ENCODE measurements at regions not wholly inside any gene's neighbourhood (a gene's known extent, or its start where the extent isn't known, plus 50 kb on each side); places are given as distances from the start of the nearest gene placed in this dataset.

DNA sequence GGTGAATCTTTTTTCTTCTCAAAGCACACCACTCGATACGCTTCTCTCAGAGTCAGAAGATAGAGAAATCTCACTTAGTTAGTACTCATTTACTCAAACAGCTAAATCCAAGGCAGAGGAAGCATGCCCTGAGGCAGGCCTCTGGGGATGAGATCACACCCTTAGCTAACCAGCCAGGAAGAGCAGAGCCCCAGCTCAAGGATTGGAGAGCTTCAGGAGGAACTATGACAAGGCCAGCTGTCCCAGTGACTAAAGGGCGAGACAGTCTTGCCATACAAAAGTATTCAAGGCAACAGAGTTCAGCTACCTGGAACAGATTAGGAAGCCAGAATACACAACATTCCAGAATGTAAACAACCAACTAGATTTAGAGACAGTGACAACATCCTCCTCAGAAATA is 197.7 kb upstream of the CCDC196 start:
- Histone ChIP-seq H3K9me3 (no peaks in the 10 kb centered on the region), H3K36me3 (no peaks in the 10 kb centered on the region), H3K27me3 (no peaks in the 10 kb centered on the region), H3K4me3 (no peak overlapping the region), H3K27ac (no peak overlapping the region), H3K4me1 (no peaks in the 10 kb centered on the region)
- TF ChIP-seq, protein P1, sequence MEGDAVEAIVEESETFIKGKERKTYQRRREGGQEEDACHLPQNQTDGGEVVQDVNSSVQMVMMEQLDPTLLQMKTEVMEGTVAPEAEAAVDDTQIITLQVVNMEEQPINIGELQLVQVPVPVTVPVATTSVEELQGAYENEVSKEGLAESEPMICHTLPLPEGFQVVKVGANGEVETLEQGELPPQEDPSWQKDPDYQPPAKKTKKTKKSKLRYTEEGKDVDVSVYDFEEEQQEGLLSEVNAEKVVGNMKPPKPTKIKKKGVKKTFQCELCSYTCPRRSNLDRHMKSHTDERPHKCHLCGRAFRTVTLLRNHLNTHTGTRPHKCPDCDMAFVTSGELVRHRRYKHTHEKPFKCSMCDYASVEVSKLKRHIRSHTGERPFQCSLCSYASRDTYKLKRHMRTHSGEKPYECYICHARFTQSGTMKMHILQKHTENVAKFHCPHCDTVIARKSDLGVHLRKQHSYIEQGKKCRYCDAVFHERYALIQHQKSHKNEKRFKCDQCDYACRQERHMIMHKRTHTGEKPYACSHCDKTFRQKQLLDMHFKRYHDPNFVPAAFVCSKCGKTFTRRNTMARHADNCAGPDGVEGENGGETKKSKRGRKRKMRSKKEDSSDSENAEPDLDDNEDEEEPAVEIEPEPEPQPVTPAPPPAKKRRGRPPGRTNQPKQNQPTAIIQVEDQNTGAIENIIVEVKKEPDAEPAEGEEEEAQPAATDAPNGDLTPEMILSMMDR (IDR thresholded peaks at IDR 0.05): no peak
- TF ChIP-seq POLR2A (IDR thresholded peaks at IDR 0.05): no peak
- DNase-seq: no peak
- intact Hi-C loops (cut with DNase I; ENCODE audit: low total_unique reads): no loop called here

DNA sequence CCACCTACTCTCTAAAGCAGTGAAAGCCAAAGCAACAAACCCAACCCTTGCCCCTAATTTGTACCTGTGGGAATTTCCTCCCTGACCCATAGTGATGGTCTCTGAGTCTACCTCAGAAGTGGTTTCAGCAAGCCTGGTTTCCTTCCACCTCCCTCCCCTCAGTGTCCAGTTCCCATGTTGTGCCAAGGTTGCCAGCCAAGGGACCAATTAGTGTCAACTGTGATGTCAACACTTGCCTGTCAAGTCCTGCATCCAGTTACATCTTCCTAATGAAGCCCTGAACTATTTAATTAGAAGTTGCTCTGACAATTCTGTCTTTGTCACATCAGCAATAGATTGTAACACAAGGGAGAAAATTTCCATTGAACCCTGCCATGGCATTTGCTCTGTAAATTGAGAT is 194.4 kb upstream of the CCDC196 start:
- no peaks in the 10 kb centered on the region for H3K9me3 ChIP-seq
- no peaks in the 10 kb centered on the region for H3K4me1 ChIP-seq
- no peak for DNase-seq
- H3K36me3 ChIP-seq: no peaks in the 10 kb centered on the region
- no peak overlapping the region for H3K27ac ChIP-seq
- H3K4me3 ChIP-seq: no peak overlapping the region
- no peak for TF ChIP-seq POLR2A (IDR thresholded peaks at IDR 0.05)
- no peaks in the 10 kb centered on the region for H3K27me3 ChIP-seq
- intact Hi-C loops (cut with DNase I; ENCODE audit: low total_unique reads): no loop called here

DNA sequence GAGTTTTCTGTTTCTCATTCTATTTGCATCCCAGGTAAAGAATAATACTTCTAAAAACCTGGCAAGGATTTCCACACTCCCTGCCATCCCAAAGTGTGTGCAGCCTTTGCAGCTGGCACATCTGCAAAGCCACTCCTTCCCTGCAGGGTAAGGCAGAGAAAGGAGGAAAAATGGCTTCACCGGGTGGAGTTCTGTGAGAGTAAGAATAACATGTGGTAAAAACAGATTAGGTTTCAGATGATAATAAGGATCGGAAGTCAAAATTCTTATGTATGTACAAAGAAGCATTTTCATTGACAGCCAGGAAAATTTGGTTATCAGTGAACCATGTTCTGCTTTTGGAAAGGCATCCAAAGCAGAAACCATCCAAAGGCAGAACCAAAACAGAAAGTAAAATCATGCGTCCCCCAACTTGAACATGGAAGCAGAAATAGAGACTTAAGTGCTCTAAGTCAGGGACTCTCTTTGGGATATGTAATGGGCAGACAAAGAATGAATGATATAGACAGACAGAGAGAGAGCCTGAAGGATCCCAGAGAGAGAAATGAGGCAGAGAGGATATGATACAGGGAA is 192.6 kb upstream of the CCDC196 start:
- no peak for TF ChIP-seq POLR2A (IDR thresholded peaks at IDR 0.05)
- TF ChIP-seq, protein P1 (IDR thresholded peaks at IDR 0.05): no peak
- no peak overlapping the region for H3K4me3 ChIP-seq

DNA sequence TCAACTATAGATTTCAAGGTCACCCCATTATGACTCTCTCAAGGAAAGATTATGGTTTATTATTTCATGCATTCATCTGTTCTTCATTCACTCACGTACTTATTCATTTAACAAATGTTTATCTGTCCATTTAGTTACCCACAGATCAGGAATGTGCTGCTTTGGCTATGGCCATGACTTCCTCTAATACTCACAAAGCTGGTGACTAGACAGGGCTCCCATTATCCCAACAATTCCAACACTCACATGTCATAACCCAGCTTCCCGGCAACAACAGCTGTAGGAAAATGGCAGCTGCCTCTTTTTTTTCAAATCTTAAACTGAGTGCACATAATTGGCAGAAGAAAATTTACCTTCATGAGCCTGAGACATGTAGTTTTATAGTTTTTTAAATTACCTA is 190.8 kb upstream of the CCDC196 start:
- H3K27me3 ChIP-seq: no peaks in the 10 kb centered on the region
- TF ChIP-seq, protein P1 (IDR thresholded peaks at IDR 0.05): no peak
- no peak for TF ChIP-seq POLR2A (IDR thresholded peaks at IDR 0.05)
- no peaks in the 10 kb centered on the region for H3K36me3 ChIP-seq
- intact Hi-C loops (cut with DNase I; ENCODE audit: low total_unique reads): no loop called here
- no peak overlapping the region for H3K4me3 ChIP-seq
- no peak overlapping the region for H3K27ac ChIP-seq
- H3K9me3 ChIP-seq: no peaks in the 10 kb centered on the region
- DNase-seq: no peak
- H3K4me1 ChIP-seq: no peaks in the 10 kb centered on the region

More for the DNA sequence above, 192.6 kb upstream of the CCDC196 start:
- no peaks in the 10 kb centered on the region for H3K4me1 ChIP-seq
- no peaks in the 10 kb centered on the region for H3K9me3 ChIP-seq
- peak overlapping the region in 1 of 2 donors; percentile 24 for H3K27ac ChIP-seq
- intact Hi-C loops (cut with DNase I; ENCODE audit: low total_unique reads): no loop called here
- DNase-seq: no peak
- H3K36me3 ChIP-seq: no peaks in the 10 kb centered on the region
- no peaks in the 10 kb centered on the region for H3K27me3 ChIP-seq

DNA sequence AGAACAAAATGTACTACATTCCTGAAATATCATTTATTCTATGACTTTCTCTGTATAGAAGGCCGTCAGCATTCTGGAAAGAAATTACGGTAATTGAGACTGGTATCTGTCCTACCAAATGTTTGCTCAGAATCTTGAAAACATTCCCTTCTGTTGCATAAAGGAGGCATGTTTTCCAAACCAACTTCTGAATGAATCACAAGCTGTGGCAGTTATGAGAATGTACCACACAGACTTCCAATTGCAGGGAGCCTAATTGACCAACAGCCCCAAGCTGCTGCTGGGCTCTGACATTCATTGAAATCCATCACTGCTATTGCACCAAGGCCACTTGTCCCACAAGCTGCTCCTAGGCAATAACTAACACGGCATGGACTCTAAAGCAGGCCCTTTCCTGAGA is 185.3 kb upstream of the CCDC196 start:
- H3K27ac ChIP-seq: no peak overlapping the region
- no peak for DNase-seq
- H3K27me3 ChIP-seq: no peaks in the 10 kb centered on the region
- intact Hi-C loops (cut with DNase I; ENCODE audit: low total_unique reads): no loop called here
- no peaks in the 10 kb centered on the region for H3K36me3 ChIP-seq
- no peaks in the 10 kb centered on the region for H3K9me3 ChIP-seq
- H3K4me1 ChIP-seq: no peaks in the 10 kb centered on the region
- H3K4me3 ChIP-seq: no peak overlapping the region
- TF ChIP-seq POLR2A (IDR thresholded peaks at IDR 0.05): no peak
- TF ChIP-seq, protein P1 (IDR thresholded peaks at IDR 0.05): no peak

DNA sequence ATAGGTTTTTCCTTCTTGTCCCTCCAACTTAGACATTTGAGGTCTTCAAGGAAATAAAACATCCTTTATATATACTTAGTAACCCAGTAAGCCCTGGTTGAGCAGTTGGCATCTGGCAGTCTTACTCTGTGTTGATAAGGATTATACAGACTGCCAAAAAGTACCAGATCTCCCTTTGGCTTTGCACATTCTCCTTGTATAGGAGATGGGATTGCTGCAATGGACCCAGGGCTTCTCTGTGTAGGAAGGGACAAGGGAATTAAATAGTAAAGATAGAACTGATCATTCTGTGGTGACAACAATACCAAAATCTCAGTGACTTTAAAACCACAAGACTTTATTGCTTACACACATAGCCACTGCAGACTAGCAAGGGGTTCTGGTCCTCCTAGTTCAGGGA is 180.1 kb upstream of the CCDC196 start:
- intact Hi-C loops (cut with DNase I; ENCODE audit: low total_unique reads): no loop called here
- Histone ChIP-seq H3K27me3 (no peaks in the 10 kb centered on the region), H3K36me3 (no peaks in the 10 kb centered on the region), H3K4me1 (no peaks in the 10 kb centered on the region), H3K9me3 (no peaks in the 10 kb centered on the region), H3K27ac (no peak overlapping the region), H3K4me3 (no peak overlapping the region)
- no peak for DNase-seq
- TF ChIP-seq, protein P1 (IDR thresholded peaks at IDR 0.05): no peak
- TF ChIP-seq POLR2A (IDR thresholded peaks at IDR 0.05): no peak

Data from uterus (tissue), 3 donors.